ENCODE measurements at regions not wholly inside any gene's neighbourhood (a gene's known extent, or its start where the extent isn't known, plus 50 kb on each side); places are given as distances from the start of the nearest gene placed in this dataset.

DNA sequence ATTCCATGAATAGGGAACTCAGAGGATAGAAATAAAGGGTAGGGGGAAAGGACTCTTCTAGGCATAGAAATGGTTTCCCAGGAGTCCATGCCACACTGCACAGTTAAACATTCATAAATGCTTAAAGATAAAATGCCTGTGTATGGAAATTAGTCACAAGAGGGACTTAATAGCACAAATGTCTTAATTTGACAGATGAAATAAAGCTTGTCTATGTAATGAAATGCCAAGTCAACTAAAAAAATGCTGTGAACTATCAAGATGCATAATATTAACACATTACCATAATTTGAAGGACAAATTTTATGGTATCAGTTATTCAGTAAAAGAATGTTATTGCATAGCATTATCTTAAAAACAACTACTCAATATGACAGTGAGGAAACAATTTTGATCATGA, 553.2 kb upstream of the NETO1 start:
- H3K9me2 ChIP-seq (ENCODE audit: insufficient read depth): no peaks in the 10 kb centered on the region
- no peak for ATAC-seq
- ChIA-PET POLR2A (no interaction called here), CTCF (no interaction called here), RAD21 (ENCODE audit: low non-redundant PET in 1 of 2, low total read pairs in 2 of 2, uncharacterized antibody in 2 of 2, unreplicated experiment in 2 of 2) (no interaction called here)
- no peaks in the 10 kb centered on the region for H3K4me1 ChIP-seq (ENCODE audit: control insufficient read depth in 1 of 2, insufficient read depth in 2 of 2, low read length in 2 of 2)
- H3K36me3 ChIP-seq (ENCODE audit: control insufficient read depth in 1 of 2, insufficient read depth in 2 of 2, low read length in 2 of 2): no peaks in the 10 kb centered on the region
- DNase-seq (ENCODE audit: low read depth, low spot score): no peak
- H3K27me3 ChIP-seq (ENCODE audit: insufficient read depth, low read length): no peaks in the 10 kb centered on the region
- no TSS peak for BruUV-seq (replicated peaks)
- H3K79me2 ChIP-seq (ENCODE audit: insufficient read depth, low read length): no peaks in the 10 kb centered on the region
- H3K4me3 ChIP-seq (replicated peaks in 1 of 2; ENCODE audit: low read depth in 1 of 2, low read length in 2 of 2): no peak overlapping the region
- H4K20me1 ChIP-seq (ENCODE audit: insufficient read depth): no peaks in the 10 kb centered on the region
- H2AFZ ChIP-seq (ENCODE audit: low read depth, low read length, poor library complexity, severe bottlenecking): no peak overlapping the region
- H3K9me3 ChIP-seq (ENCODE audit: control insufficient read depth in 1 of 2, insufficient read depth in 1 of 2, low read depth in 1 of 2, low read length in 2 of 2): peaks cover 9 to 20% of the 10 kb centered on the region in 2 experiments; a peak in 2 of 4 replicates
- intact Hi-C loops (cut with micrococcal nuclease): no loop called here
- no peak overlapping the region for H3K4me2 ChIP-seq (ENCODE audit: low read length)
- no peak overlapping the region for H3K27ac ChIP-seq (ENCODE audit: low read depth, low read length)
- TF ChIP-seq JUND (IDR thresholded peaks at IDR 0.05) (no peak), YY1 (IDR thresholded peaks at IDR 0.05; ENCODE audit: extremely low read depth, insufficient replicate concordance, low read depth, low read length) (no peak), SRF (IDR thresholded peaks at IDR 0.05; ENCODE audit: low read depth) (no peak), FOSL1 (IDR thresholded peaks at IDR 0.05; ENCODE audit: low read depth) (no peak), ZNF274 (IDR thresholded peaks at IDR 0.05; ENCODE audit: low read depth, low read length) (no peak), CEBPB (IDR thresholded peaks at IDR 0.05; ENCODE audit: low read depth) (no peak)
- TF ChIP-seq, protein P1, sequence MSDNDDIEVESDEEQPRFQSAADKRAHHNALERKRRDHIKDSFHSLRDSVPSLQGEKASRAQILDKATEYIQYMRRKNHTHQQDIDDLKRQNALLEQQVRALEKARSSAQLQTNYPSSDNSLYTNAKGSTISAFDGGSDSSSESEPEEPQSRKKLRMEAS (IDR thresholded peaks at IDR 0.05): no peak
- TF ChIP-seq, protein P2, sequence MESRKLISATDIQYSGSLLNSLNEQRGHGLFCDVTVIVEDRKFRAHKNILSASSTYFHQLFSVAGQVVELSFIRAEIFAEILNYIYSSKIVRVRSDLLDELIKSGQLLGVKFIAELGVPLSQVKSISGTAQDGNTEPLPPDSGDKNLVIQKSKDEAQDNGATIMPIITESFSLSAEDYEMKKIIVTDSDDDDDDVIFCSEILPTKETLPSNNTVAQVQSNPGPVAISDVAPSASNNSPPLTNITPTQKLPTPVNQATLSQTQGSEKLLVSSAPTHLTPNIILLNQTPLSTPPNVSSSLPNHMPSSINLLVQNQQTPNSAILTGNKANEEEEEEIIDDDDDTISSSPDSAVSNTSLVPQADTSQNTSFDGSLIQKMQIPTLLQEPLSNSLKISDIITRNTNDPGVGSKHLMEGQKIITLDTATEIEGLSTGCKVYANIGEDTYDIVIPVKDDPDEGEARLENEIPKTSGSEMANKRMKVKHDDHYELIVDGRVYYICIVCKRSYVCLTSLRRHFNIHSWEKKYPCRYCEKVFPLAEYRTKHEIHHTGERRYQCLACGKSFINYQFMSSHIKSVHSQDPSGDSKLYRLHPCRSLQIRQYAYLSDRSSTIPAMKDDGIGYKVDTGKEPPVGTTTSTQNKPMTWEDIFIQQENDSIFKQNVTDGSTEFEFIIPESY (IDR thresholded peaks at IDR 0.05; ENCODE audit: extremely low read depth, insufficient replicate concordance, low read length): no peak
- no peak overlapping the region for H3K9ac ChIP-seq (ENCODE audit: low read length)

DNA sequence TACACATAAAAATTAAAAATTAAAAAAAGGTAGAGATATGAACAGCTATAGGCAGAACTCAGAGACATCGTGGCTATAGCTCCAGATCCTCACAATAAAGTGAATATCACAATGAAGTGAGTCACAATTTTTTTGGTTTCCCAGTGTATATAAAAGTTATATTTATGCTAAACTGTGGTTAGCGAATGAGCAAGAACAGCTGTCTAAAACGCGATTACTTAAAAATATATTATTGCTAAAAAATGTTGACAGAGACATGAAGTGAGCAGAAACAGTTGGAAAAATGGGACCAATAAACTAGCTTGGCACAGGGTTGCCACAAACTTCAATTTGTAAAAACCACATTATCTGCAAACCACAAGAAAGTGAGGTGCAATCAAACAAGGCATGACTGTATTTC, 551.7 kb upstream of the NETO1 start:
- Histone ChIP-seq H3K27me3 (ENCODE audit: insufficient read depth, low read length) (no peaks in the 10 kb centered on the region), H3K27ac (ENCODE audit: low read depth, low read length) (no peak overlapping the region), H3K9me2 (ENCODE audit: insufficient read depth) (no peaks in the 10 kb centered on the region), H3K4me3 (replicated peaks in 1 of 2; ENCODE audit: low read depth in 1 of 2, low read length in 2 of 2) (no peak overlapping the region), H3K9me3 (ENCODE audit: control insufficient read depth in 1 of 2, insufficient read depth in 1 of 2, low read depth in 1 of 2, low read length in 2 of 2) (peaks cover 3 to 15% of the 10 kb centered on the region in 2 experiments; a peak in 2 of 4 replicates), H3K79me2 (ENCODE audit: insufficient read depth, low read length) (no peaks in the 10 kb centered on the region), H3K4me1 (ENCODE audit: control insufficient read depth in 1 of 2, insufficient read depth in 2 of 2, low read length in 2 of 2) (no peaks in the 10 kb centered on the region), H2AFZ (ENCODE audit: low read depth, low read length, poor library complexity, severe bottlenecking) (no peak overlapping the region), H4K20me1 (ENCODE audit: insufficient read depth) (no peaks in the 10 kb centered on the region), H3K9ac (ENCODE audit: low read length) (no peak overlapping the region), H3K36me3 (ENCODE audit: control insufficient read depth in 1 of 2, insufficient read depth in 2 of 2, low read length in 2 of 2) (no peaks in the 10 kb centered on the region), H3K4me2 (ENCODE audit: low read length) (no peak overlapping the region)
- ChIA-PET POLR2A (no interaction called here), RAD21 (ENCODE audit: low non-redundant PET in 1 of 2, low total read pairs in 2 of 2, uncharacterized antibody in 2 of 2, unreplicated experiment in 2 of 2) (no interaction called here), CTCF (no interaction called here)
- no TSS peak for BruUV-seq (replicated peaks)
- ATAC-seq (no peak), DNase-seq (ENCODE audit: low read depth, low spot score) (no peak)
- intact Hi-C loops (cut with micrococcal nuclease): no loop called here
- TF ChIP-seq, protein P3, sequence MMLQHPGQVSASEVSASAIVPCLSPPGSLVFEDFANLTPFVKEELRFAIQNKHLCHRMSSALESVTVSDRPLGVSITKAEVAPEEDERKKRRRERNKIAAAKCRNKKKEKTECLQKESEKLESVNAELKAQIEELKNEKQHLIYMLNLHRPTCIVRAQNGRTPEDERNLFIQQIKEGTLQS (IDR thresholded peaks at IDR 0.05): no peak
- TF ChIP-seq EZH2 (IDR thresholded peaks at IDR 0.05) (no peak), TCF7L2 (IDR thresholded peaks at IDR 0.05; ENCODE audit: borderline replicate concordance, extremely low read depth, insufficient read depth, insufficient read length) (no peak), POLR2AphosphoS5 (IDR thresholded peaks at IDR 0.05; ENCODE audit: low read depth, low read length) (no peak), RAD21 (IDR thresholded peaks at IDR 0.05; ENCODE audit: low read depth) (no peak), EGR1 (IDR thresholded peaks at IDR 0.05; ENCODE audit: low read depth) (no peak), CBX3 (IDR thresholded peaks at IDR 0.05; ENCODE audit: low read depth) (no peak), EZH2phosphoT487 (IDR thresholded peaks at IDR 0.05; ENCODE audit: borderline replicate concordance) (no peak), CEBPB (IDR thresholded peaks at IDR 0.05; ENCODE audit: low read depth) (no peak), SP1 (IDR thresholded peaks at IDR 0.05; ENCODE audit: low read depth) (no peak), ZNF274 (IDR thresholded peaks at IDR 0.05; ENCODE audit: low read depth, low read length) (no peak)
- TF ChIP-seq, protein P2 (IDR thresholded peaks at IDR 0.05; ENCODE audit: extremely low read depth, insufficient replicate concordance, low read length): no peak
- TF ChIP-seq, protein P1 (IDR thresholded peaks at IDR 0.05): no peak
